HG02642 (cell line): ENCODE measurements at regions not wholly inside any gene's neighbourhood (a gene's known extent, or its start where the extent isn't known, plus 50 kb on each side); places are given as distances from the start of the nearest gene placed in this dataset.
"Not testable (repeated sequence)": the region's sequence is repeated elsewhere in the genome, so short reads cannot be mapped to it uniquely, and the experiment has no call there.

Experiments used
- ATAC-seq: cut with Tn5 transposase; IDR thresholded peaks from one replicate; pipeline ENCODE4 v1.9.1; 2021; ENCODE audit warnings: mild to moderate bottlenecking; ENCODE audit not compliant: unreplicated experiment, poor library complexity

- ATAC-seq, result no peak
These were observed 104.2 kb upstream of the ADAMTS5 start for GRCh38 chr21:27070861-27071670.

- ATAC-seq, result no peak
These were observed 101.9 kb upstream of the ADAMTS5 start for GRCh38 chr21:27068811-27069210.

GRCh38 chr21:27067226-27067625, 100.3 kb upstream of the ADAMTS5 start:
- no peak for ATAC-seq

- no peak for ATAC-seq
These were observed 95.6 kb upstream of the ADAMTS5 start for GRCh38 chr21:27062443-27062842.

DNA sequence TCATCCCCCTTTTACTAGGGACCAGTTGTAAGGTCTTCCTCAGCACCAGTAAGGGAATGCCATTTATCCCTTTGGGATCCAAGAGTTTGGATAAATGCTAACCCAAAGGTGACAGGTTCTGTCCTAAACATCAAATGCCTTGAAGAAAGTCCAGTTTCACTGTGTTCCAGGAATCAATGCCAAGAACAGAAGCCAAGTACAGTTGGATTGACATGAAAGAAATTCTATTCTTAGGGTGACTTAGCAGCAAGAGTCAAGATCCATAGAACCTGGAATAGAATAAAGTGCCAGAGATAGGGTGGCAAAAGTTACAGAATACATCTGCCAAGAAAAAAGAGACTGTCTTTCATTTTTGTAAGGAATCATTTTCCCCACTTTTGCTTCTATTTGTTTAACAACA, 94.9 kb upstream of the ADAMTS5 start:
- no peak for ATAC-seq

- no peak for ATAC-seq
These were observed 93.3 kb upstream of the ADAMTS5 start for GRCh38 chr21:27060190-27060589.

GRCh38 chr21:27058673-27059605, 92.1 kb upstream of the ADAMTS5 start:
- no peak for ATAC-seq

DNA sequence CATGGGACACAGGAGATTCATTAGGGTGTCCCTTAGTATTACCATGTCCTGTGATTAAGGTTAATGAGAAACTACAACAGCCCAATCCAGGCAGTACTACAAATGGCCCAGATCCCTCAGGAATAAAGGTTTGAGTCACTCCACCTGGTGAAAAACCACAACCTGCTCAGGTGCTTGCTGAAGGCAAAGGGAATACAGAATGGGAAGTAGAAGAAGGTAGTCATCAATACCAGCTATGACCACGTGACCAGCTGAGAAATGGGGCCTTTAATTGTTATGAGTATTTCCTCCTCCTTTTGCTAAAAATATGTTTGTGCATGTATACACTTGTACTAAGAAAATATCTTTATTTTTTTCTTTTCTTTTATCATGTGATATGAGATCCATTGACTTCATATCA, 91.1 kb upstream of the ADAMTS5 start:
- ATAC-seq, result no peak

- ATAC-seq, result no peak
These were observed 80.9 kb upstream of the ADAMTS5 start for GRCh38 chr21:27047658-27048314.

DNA sequence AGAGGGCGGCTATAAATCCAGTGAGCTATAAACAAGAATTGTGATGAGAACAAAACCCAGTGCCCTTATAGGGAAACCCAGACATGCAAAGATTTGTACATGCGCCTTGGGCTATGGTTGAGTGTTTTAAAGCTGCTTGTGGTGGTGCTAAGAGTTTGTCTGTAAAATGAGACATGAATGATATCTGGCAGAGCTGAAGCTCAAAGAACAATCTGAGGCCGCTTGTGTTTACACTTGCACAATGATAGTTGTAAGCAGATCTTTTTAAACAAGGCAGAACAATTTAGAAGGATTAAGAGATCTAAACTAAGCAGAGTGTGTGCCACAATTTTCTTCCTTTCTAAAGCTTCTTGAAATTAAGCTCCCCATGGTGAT, 80.4 kb upstream of the ADAMTS5 start:
- no peak for ATAC-seq

DNA sequence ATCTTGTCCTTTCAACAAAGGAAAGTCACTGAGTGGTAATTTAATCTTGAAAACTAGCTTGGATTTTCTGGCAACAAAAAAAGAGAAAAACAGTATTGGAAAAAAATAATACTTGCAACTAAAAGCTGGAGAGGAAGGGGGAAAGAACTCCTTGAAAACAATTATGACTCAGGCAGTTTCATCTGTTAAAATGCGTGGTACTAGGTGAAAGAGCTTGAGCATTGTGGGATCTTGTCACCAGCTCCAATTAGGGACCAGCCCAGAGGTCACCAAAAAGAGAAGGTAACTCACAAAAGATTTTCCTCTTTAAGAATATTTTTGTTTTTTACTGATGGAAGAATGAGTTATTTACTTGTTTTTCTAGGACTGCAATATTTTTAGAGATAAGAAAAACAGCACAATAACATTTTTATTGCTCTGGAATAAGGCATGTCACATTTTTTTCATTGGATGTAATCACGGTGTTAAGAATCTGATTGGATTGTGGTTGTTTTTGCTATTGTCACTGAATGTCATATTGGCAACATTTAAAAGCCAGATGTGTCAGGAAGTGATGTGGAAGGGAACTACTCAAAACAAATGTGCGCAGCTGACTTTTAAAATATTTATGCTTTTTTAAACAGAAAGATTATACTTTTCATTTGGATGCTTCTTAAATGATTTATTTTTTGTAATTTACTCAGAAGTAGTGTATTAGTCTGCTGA, 78.5 kb upstream of the ADAMTS5 start:
- ATAC-seq, result no peak

- ATAC-seq, result no peak
These were observed 76.5 kb upstream of the ADAMTS5 start for GRCh38 chr21:27043377-27043776.

- no peak for ATAC-seq
These were observed 74.0 kb upstream of the ADAMTS5 start for GRCh38 chr21:27040738-27041469.

DNA sequence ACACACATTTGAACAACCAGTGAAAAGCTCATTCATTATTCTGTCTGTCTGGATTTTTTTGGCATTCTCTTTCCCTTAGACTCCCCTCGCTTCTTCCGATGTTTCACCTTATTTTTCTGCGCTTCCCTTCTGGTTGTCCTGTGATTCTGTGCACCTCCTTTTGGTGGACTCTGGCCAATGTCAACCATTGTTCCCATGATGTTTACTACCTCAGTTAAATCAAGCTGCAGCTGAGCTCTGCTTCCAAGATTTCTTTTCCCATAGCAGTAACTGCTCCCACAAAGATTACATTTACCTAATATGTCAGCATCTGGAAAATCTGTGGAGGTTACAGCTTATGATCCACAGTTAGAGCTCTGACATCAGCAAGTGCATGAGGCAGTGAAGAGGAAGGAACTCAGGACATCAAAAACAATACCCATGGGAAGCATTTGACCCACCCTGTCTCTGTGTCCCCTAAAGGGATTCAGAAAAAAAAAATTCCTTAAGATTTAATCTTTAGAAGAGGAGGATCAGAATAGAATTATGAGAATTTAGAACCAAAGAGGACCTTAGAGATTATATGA, 69.9 kb upstream of the ADAMTS5 start:
- ATAC-seq, result no peak

DNA sequence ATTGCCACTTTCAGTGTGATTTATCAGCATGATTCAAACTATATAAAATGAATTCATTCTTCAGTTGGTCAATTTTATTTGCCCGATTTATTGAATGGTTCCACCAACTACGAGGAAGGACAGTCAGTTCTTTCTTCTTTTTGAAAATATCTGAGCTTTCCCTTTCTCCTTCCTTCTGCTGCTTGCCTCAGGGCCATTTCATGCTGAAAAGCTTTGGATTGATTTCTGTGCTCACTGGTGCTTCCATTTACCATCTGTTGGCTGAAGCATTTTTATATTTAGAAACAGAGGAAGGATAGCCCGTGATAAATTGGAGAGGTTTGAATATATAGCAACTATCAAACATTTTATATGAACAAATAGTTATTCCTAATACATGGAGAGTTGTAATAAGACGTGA, 68.9 kb upstream of the ADAMTS5 start:
- ATAC-seq, result no peak

- no peak for ATAC-seq
These were observed 67.9 kb upstream of the ADAMTS5 start for GRCh38 chr21:27034796-27035195.

- no peak for ATAC-seq
These were observed 66.6 kb upstream of the ADAMTS5 start for GRCh38 chr21:27033471-27033870.

DNA sequence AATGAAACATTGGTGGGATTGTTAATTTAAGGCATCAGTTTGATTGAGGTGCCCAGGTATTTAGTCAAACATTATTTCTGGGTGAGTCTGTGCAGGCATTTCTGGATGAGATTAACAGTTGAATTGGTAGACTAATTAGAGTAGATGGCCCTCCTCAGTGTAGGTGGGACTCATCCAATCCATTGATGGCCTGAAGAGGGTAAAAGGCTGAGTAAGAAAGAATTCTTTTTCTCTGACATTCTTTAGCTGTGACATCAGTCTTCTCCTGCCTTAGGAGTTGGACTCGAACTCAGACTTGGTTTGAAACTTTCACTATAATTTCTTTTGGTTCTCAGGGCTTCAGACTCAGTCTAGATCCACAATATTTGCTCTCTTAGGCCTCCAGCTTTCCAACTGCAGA, 59.6 kb upstream of the ADAMTS5 start:
- ATAC-seq, result no peak

DNA sequence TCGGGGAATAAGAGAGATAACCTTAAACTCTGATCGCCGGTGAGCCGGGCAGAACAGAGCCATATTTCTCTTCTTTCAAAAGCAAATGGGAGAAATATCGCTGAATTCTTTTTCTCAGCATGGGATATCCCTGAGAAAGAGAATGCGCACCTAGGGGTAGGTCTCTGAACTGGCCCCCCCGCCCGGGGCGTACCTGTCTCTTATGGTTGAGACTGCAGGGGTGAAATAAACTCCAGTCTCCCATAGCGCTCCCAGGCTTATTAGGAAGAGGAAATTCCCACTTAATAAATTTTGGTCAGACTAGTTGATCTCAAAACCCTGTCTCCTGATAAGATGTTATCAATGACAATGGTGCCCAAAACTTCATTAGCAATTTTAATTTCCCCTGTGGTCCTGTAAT, 58.8 kb upstream of the ADAMTS5 start:
- not testable (repeated sequence) for ATAC-seq
